Testis (tissue), 2 donors: ENCODE measurements at regions not wholly inside any gene's neighbourhood (a gene's known extent, or its start where the extent isn't known, plus 50 kb on each side); places are given as distances from the start of the nearest gene placed in this dataset.

Source experiments
- DNase-seq: peaks from one replicate; pipeline ENCODE4 v3.0.0-alpha.2; 2019
- H3K27ac ChIP-seq, 2 donors: fragments of 200-600 bp; sonication (generic); one replicate each; pipeline ENCODE4 v1.5.1; 2019
- H3K27me3 ChIP-seq: fragments of 200-600 bp; sonication (generic); one replicate; pipeline ENCODE4 v1.5.1; 2019
- H3K36me3 ChIP-seq: fragments of 200-600 bp; sonication (generic); one replicate; pipeline ENCODE4 v1.5.1; 2017; ENCODE audit warnings: low read depth; ENCODE audit errors: missing control alignments
- H3K4me1 ChIP-seq: fragments of 200-600 bp; sonication (generic); one replicate; pipeline ENCODE4 v1.5.1; 2019
- H3K4me3 ChIP-seq, 2 donors: fragments of 200-600 bp; sonication (generic); one replicate each; pipeline ENCODE4 v1.5.1; 2017 to 2019
- H3K9me3 ChIP-seq: fragments of 200-600 bp; sonication (generic); one replicate; pipeline ENCODE4 v1.5.1; 2017
- POLR2A ChIP-seq: fragments of 450-650 bp; IDR thresholded peaks from one replicate; pipeline ENCODE4 v1.6.1; 2017; ENCODE audit warnings: antibody characterized with exemption, mild to moderate bottlenecking, moderate library complexity
- WGBS, 2 donors: methylation state at CpG; one replicate each; pipeline ENCODE4 v1.1.5; 2018; 5-methylcytosine and 5-hydroxymethylcytosine counted together
- intact Hi-C: fragments of 100-400 bp; cut with DNase I; formaldehyde crosslinking; loops from one replicate; pipeline ENCODE4 v1.15.1; 2023; ENCODE audit warnings: low total_unique reads
- TF ChIP-seq, protein P1 (sequence below), 3 experiments: fragments of 450-650 bp in 2 of 3; fragments of 200-600 bp in 1 of 3; sonication (generic) in 1 of 3; IDR thresholded peaks; one replicate each; pipeline ENCODE4 v1.5.1; 2016 to 2019; ENCODE audit warnings: antibody characterized with exemption in 3 of 3, mild to moderate bottlenecking in 2 of 3, moderate library complexity in 1 of 3

- Histone ChIP-seq H3K4me3 (no peak overlapping the region), H3K27me3 (no peaks in the 10 kb centered on the region), H3K4me1 (no peaks in the 10 kb centered on the region), H3K36me3 (no peaks in the 10 kb centered on the region), H3K9me3 (no peaks in the 10 kb centered on the region), H3K27ac (no peak overlapping the region)
- intact Hi-C loops = no loop called here
- WGBS, 2 donors = 90 to 100% methylated on average over 2 of the region's 2 CpGs
- no peak for TF ChIP-seq POLR2A
- TF ChIP-seq, protein P1, sequence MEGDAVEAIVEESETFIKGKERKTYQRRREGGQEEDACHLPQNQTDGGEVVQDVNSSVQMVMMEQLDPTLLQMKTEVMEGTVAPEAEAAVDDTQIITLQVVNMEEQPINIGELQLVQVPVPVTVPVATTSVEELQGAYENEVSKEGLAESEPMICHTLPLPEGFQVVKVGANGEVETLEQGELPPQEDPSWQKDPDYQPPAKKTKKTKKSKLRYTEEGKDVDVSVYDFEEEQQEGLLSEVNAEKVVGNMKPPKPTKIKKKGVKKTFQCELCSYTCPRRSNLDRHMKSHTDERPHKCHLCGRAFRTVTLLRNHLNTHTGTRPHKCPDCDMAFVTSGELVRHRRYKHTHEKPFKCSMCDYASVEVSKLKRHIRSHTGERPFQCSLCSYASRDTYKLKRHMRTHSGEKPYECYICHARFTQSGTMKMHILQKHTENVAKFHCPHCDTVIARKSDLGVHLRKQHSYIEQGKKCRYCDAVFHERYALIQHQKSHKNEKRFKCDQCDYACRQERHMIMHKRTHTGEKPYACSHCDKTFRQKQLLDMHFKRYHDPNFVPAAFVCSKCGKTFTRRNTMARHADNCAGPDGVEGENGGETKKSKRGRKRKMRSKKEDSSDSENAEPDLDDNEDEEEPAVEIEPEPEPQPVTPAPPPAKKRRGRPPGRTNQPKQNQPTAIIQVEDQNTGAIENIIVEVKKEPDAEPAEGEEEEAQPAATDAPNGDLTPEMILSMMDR (IDR thresholded peaks at IDR 0.05) = no peak
- no peak for DNase-seq
Measured at GRCh38 chr5:156093024-156093423, 233.9 kb upstream of the SGCD start.

DNA sequence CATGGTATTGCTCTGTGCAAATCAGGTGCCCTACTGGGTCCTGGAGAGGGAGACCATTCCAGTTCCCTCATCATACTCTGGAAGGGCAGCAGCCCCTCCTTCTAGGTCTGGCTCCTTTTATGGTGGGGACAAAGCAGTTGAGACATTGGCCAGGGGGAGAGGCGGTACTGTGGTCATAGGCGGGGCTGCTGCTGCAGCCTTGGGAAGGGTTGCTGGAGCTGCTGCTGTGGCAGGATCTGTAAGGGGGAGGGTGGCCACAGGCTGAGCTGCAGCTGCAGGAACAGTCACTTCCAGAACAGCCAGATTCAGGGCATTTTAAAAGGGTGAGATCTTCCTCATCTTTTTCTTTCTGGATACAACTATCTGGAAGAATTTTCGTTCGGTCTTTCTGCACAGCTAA, 233.0 kb upstream of the SGCD start:
- no peaks in the 10 kb centered on the region for H3K36me3 ChIP-seq
- no peak overlapping the region for H3K4me3 ChIP-seq
- WGBS, 2 donors = 74 to 78% methylated on average over 4 of the region's 4 CpGs
- H3K4me1 ChIP-seq = no peaks in the 10 kb centered on the region
- peak; percentile 13 for DNase-seq
- H3K27me3 ChIP-seq = no peaks in the 10 kb centered on the region
- intact Hi-C loops = no loop called here
- no peaks in the 10 kb centered on the region for H3K9me3 ChIP-seq
- TF ChIP-seq, protein P1 (IDR thresholded peaks at IDR 0.05) = no peak
- TF ChIP-seq POLR2A = no peak
- H3K27ac ChIP-seq = no peak overlapping the region

DNA sequence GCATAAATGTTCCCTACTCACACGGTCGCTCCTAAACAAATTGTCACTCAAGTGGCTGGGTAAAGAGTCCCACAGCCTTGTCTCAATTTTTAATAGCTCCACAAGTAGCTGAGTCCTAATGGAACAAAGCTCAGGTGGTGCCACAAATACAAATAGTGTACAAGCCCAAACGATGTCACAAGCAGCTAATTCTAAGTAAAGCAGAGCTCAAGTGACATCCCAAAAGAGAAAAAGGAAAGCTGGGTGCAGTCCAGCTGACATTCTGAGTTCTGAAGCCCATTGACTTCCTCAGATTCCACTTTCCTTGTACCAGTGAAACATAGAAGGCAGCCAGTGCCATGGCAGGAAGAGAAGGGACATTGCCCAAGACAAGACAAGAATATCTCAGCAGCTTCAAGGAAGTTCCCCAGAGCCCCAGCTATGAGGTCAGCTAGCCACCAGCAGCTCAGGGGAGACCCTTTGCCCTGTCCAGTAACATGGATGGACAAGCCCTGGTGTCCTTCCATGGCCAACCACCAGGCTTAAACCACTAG, 231.2 kb upstream of the SGCD start:
- no peak for TF ChIP-seq POLR2A
- TF ChIP-seq, protein P1 (IDR thresholded peaks at IDR 0.05) = no peak
- H3K9me3 ChIP-seq = no peaks in the 10 kb centered on the region
- H3K27me3 ChIP-seq = no peaks in the 10 kb centered on the region
- 83 to 87% methylated on average over 3 of the region's 3 CpGs for WGBS, 2 donors
- H3K4me1 ChIP-seq = no peaks in the 10 kb centered on the region
- H3K4me3 ChIP-seq = no peak overlapping the region
- H3K27ac ChIP-seq = no peak overlapping the region
- intact Hi-C loops = no loop called here
- H3K36me3 ChIP-seq = no peaks in the 10 kb centered on the region
- DNase-seq = no peak

DNA sequence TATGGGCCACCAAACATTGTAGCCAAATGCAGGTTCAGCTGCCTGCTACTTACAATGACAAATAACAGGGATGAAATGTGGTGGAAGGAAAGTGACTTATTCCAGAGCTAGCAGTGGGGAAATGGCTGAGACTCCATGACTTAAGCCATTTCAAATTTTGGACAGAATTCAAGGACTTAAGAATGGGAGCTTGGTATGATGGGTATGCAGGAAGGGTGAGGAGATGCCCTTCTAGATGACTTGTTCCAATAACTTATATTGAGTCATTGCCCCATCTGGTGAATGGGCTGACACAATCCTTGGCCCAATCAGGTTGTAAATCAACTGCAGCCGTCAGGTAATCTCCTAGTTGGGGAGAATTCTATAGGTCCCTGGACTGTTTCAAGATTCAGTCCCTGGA, 230.7 kb upstream of the SGCD start:
- intact Hi-C loops = no loop called here
- no peak for DNase-seq
- H3K36me3 ChIP-seq = no peaks in the 10 kb centered on the region
- WGBS, 2 donors = 76% methylated on average over 1 of the region's 1 CpG
- no peak overlapping the region for H3K27ac ChIP-seq
- TF ChIP-seq, protein P1 (IDR thresholded peaks at IDR 0.05) = no peak
- no peak for TF ChIP-seq POLR2A
- H3K9me3 ChIP-seq = no peaks in the 10 kb centered on the region
- H3K4me3 ChIP-seq = no peak overlapping the region
- no peaks in the 10 kb centered on the region for H3K27me3 ChIP-seq
- H3K4me1 ChIP-seq = no peaks in the 10 kb centered on the region

DNA sequence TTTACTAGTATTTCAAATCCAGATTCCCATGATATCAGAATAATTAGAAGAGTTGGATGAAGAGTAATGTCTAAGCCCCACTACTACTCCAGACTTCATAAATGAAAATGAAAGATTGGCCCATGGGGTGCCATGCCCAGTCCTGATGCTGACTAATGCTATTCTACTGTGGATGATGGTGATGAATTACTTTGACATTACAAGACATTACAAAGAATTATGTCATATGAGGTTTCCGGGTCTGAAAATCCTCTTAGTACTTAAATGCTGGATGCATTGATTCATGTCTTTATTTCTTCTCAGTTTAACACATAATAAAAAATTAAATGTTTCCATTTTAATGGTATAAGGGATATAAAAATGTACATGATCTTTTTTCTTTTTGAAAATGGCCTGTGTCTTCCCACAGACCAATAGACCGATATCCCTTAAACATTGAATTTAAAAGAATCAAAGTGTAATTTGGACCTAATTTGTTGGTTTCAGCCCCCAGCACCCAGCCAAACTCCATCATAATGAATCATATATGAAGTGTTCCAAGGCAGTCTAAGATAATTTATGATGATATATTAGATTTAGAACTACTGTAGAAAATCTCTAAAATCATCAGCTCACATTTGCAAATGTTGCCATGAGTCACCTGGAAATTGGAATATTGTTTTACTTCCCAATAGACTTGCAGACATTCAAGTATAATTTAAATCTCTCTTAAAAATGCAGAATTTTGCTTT, 223.6 kb upstream of the SGCD start:
- H3K36me3 ChIP-seq = no peaks in the 10 kb centered on the region
- no peaks in the 10 kb centered on the region for H3K9me3 ChIP-seq
- H3K4me3 ChIP-seq = no peak overlapping the region
- 92 to 94% methylated on average over 2 of the region's 2 CpGs for WGBS, 2 donors
- H3K4me1 ChIP-seq = no peaks in the 10 kb centered on the region
- H3K27ac ChIP-seq = no peak overlapping the region
- DNase-seq = no peak
- no peak for TF ChIP-seq POLR2A
- TF ChIP-seq, protein P1 (IDR thresholded peaks at IDR 0.05) = no peak
- no peaks in the 10 kb centered on the region for H3K27me3 ChIP-seq
- intact Hi-C loops = no loop called here
